ENCODE measurements at regions not wholly inside any gene's neighbourhood (a gene's known extent, or its start where the extent isn't known, plus 50 kb on each side); places are given as distances from the start of the nearest gene placed in this dataset.

DNA sequence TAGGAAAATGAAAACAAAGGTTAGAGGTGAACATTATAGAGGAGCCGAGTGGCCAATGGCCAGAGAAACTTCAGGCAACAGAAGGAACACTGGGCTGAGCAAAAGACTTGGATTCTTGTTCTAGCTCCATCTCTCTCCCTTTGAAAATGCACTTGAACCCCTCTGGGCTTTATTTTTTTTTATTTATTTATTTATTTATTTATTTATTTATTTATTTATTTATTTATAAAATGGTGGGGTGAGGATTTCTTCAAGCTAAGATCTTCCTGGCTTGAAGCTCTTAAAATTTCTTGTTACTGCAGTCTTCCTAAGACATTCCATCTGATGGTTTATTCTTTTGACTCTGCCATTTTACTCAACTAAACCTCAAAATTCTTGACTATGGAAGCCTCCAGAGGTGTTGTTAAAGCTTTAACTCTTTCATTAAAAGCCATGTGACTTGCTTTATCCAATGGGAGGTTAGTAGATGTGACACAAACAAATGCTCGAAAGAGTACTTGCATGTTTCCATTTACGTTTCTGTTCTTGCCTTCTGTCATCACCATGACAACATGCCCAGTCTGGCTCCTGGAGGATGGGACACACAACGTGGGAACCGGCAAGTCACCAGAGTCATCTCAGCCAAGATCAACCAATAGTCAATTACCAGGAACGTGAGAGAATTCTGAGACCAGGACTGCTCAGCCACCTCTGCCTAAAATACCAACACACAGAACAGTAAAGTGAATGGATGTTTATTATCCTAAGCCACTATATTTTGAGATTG, 325.2 kb upstream of the CTNNB1 start:
- Mint-ChIP-seq H3K4me1 (no peaks in the 10 kb centered on the region), H3K27ac (no peak overlapping the region), H3K36me3 (no peaks in the 10 kb centered on the region), H3K27me3 (ENCODE audit: low read depth in 3 of 3) (peaks cover 0 to 6% (median 1%) of the 10 kb centered on the region in 3 donors), H3K9me3 (peaks cover 0 to 4% (median 2%) of the 10 kb centered on the region in 7 donors), H3K4me3 (no peak overlapping the region)
- Histone ChIP-seq H4K20me1 (ENCODE audit: insufficient read depth, low read length) (no peaks in the 10 kb centered on the region), H3K4me3 (replicated peaks in 1 of 3; ENCODE audit: low read depth in 2 of 3, low read length in 3 of 3) (no peak overlapping the region), H3K27me3 (ENCODE audit: control insufficient read depth in 2 of 2, insufficient read depth in 2 of 2, low read length in 2 of 2) (no peaks in the 10 kb centered on the region), H3K4me2 (replicated peaks; ENCODE audit: extremely low read depth, low read length, poor library complexity, severe bottlenecking) (no peak overlapping the region), H3K4me1 (ENCODE audit: control insufficient read depth in 1 of 2, insufficient read depth in 2 of 2, low read length in 2 of 2) (no peaks in the 10 kb centered on the region), H3K9ac (ENCODE audit: insufficient read depth, low read length, poor library complexity, severe bottlenecking) (no peak overlapping the region), H2AFZ (ENCODE audit: insufficient read depth, low read depth, low read length, poor library complexity, severe bottlenecking) (no peak overlapping the region), H3K79me2 (ENCODE audit: insufficient read depth, low read length) (no peaks in the 10 kb centered on the region), H3K36me3 (replicated peaks in 1 of 2; ENCODE audit: control insufficient read depth in 1 of 2, insufficient read depth in 2 of 2, low read length in 2 of 2) (no peaks in the 10 kb centered on the region), H3K27ac (ENCODE audit: low read depth in 1 of 2, low read length in 2 of 2) (no peak overlapping the region), H3K9me3 (replicated peaks in 1 of 2; ENCODE audit: control insufficient read depth in 1 of 2, insufficient read depth in 1 of 2, low read length in 2 of 2) (no peaks in the 10 kb centered on the region)
- TF ChIP-seq, protein P1, sequence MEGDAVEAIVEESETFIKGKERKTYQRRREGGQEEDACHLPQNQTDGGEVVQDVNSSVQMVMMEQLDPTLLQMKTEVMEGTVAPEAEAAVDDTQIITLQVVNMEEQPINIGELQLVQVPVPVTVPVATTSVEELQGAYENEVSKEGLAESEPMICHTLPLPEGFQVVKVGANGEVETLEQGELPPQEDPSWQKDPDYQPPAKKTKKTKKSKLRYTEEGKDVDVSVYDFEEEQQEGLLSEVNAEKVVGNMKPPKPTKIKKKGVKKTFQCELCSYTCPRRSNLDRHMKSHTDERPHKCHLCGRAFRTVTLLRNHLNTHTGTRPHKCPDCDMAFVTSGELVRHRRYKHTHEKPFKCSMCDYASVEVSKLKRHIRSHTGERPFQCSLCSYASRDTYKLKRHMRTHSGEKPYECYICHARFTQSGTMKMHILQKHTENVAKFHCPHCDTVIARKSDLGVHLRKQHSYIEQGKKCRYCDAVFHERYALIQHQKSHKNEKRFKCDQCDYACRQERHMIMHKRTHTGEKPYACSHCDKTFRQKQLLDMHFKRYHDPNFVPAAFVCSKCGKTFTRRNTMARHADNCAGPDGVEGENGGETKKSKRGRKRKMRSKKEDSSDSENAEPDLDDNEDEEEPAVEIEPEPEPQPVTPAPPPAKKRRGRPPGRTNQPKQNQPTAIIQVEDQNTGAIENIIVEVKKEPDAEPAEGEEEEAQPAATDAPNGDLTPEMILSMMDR (IDR thresholded peaks at IDR 0.05) = no peak
- 90% methylated on average over 3 of the region's 6 CpGs for WGBS (ENCODE audit: insufficient coverage)
- intact Hi-C loops (cut with micrococcal nuclease) = no loop called here
- no peak for DNase-seq

DNA sequence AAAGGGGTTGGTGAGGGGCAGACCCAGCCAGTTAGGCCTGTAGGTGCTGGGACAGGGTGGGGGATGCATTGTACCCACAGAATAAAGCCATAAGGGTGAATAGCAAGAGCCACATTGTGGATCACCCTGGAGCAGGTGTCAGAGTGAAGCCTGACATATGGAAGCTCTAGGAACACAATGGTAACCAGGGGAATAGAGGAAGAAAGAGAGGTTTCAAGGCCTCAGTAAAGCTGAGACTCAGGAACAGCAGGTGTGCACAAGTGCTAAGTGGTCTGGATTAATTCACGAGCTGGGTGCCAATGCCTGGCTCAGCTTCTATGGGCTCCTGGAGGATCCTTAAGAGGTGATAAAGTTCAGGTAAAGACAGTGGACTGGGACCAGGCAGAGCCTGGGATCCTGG, 323.7 kb upstream of the CTNNB1 start:
- H4K20me1 ChIP-seq (ENCODE audit: insufficient read depth, low read length) = no peaks in the 10 kb centered on the region
- Mint-ChIP-seq H3K4me1 (no peaks in the 10 kb centered on the region), H3K36me3 (no peaks in the 10 kb centered on the region), H3K4me3 (no peak overlapping the region), H3K27me3 (ENCODE audit: low read depth in 3 of 3) (peaks cover 0 to 6% (median 1%) of the 10 kb centered on the region in 3 donors), H3K9me3 (peaks cover 0 to 4% (median 2%) of the 10 kb centered on the region in 7 donors), H3K27ac (no peak overlapping the region)
- H3K27me3 ChIP-seq (ENCODE audit: control insufficient read depth in 2 of 2, insufficient read depth in 2 of 2, low read length in 2 of 2) = no peaks in the 10 kb centered on the region
- no peak overlapping the region for H3K9ac ChIP-seq (ENCODE audit: insufficient read depth, low read length, poor library complexity, severe bottlenecking)
- intact Hi-C loops (cut with micrococcal nuclease) = no loop called here
- no CpG with 5 or more reads among the region's 1 CpG for WGBS (ENCODE audit: insufficient coverage)
- no peak overlapping the region for H3K27ac ChIP-seq (ENCODE audit: low read depth in 1 of 2, low read length in 2 of 2)
- H3K4me2 ChIP-seq (replicated peaks; ENCODE audit: extremely low read depth, low read length, poor library complexity, severe bottlenecking) = no peak overlapping the region
- no peaks in the 10 kb centered on the region for H3K36me3 ChIP-seq (replicated peaks in 1 of 2; ENCODE audit: control insufficient read depth in 1 of 2, insufficient read depth in 2 of 2, low read length in 2 of 2)
- H3K4me3 ChIP-seq (replicated peaks in 1 of 3; ENCODE audit: low read depth in 2 of 3, low read length in 3 of 3) = no peak overlapping the region
- no peaks in the 10 kb centered on the region for H3K4me1 ChIP-seq (ENCODE audit: control insufficient read depth in 1 of 2, insufficient read depth in 2 of 2, low read length in 2 of 2)
- DNase-seq = no peak
- H2AFZ ChIP-seq (ENCODE audit: insufficient read depth, low read depth, low read length, poor library complexity, severe bottlenecking) = no peak overlapping the region
- no peaks in the 10 kb centered on the region for H3K79me2 ChIP-seq (ENCODE audit: insufficient read depth, low read length)
- TF ChIP-seq, protein P1 (IDR thresholded peaks at IDR 0.05) = no peak
- no peaks in the 10 kb centered on the region for H3K9me3 ChIP-seq (replicated peaks in 1 of 2; ENCODE audit: control insufficient read depth in 1 of 2, insufficient read depth in 1 of 2, low read length in 2 of 2)

Data from CD14-positive monocyte (primary cell).